ENCODE measurements at regions not wholly inside any gene's neighbourhood (a gene's known extent, or its start where the extent isn't known, plus 50 kb on each side); places are given as distances from the start of the nearest gene placed in this dataset.

DNA sequence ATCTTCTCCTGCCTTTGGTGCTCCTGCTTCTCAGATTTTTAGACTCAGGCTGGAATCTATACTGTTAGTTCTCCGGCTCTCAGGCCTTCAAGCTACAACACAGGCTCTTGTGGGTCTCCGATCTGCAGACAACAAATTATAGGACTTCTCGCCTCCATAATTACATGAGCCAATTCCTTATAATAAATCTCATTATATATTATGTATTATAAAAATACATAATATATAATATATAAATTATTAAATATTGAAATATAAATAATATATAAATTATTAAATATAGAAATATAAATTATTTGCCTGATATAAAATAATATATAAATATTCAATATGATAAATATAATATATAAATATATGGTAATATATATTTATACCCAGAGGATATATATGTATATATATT, 1214.0 kb downstream of the ROBO2 start:
- DNase-seq (ENCODE audit: low read depth), result no peak

DNA sequence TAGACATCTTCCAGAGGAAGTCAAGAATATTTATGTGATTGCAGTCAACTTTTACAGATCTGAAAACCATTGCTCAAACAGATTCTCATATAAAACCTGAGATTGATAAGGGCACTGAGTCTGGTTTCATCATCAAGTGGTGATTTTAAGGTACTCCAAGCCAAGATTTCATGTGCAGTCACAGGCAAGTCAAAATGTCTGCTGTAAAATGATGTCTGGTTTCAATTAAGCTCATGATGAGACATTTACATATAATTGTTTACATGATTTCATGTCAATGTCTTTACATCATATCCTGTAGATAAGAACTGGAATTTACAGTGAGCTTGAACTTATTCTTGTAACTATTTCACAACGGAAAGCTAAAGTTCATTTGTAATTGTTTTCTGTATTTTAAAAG, 1215.5 kb downstream of the ROBO2 start:
- no peak for DNase-seq (ENCODE audit: low read depth)

DNA sequence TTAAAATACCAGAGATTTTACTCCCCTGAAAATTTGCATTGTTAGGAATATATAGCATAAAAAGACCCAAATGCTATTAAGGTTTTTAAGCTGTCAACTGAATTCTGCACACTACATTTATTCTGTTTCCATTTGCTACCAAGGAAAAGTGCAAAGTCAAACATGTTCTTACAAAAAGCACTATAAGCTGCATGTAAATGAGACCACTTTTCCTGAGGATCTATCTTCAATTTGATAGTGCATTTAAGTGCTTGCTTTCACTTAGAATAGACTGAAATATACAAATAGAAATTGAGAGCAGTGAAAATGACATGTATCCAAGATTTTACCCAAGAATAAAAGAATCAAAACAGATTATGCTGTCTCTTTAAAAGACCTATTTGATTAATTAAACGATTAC, 1216.2 kb downstream of the ROBO2 start:
- no peak for DNase-seq (ENCODE audit: low read depth)

DNA sequence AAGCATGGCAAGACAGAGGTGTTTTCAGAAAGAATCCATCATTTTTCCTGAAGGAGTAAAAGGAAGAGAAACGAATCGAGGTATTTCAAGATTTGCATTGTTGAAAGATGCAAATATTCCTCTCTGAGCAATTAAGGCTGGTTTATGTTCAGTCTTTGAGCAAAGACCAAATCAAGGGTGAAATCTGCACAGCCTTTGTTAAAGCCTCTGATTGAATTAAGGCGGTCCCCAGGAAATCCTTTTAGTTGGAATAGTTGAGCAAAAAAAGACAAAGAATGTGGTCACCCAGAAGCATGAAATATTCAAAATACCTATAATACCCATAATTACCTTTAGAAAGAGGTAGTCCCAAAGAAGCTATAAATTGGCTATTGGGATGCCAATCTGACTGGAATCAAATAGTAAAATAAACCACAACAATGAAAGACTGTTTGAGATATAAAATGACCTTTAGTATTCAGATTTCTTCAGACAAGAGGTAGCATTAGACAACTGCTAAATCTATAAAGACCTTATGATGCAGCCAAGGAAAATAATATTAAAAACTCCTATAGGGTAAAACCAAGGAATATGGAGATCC, 1218.1 kb downstream of the ROBO2 start:
- DNase-seq (ENCODE audit: low read depth), result no peak

DNA sequence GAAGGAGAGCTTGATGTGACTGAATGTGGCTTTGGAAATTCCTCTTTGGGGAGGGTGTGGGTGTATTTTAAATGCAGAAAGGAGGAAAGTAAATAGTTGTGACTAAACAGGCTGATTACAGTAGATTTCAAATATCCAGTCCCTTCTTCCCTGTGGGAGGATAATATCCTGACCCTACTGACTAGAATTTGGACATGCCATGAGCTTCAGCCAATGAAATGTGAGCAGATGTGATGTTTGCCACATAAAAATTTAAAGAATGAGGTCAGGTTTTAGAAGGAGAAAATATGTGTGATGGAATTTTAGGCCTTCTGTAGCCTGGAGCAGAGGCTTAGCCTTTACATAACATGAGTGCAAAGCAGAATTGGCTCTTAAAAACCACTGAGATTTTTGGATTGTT, 1218.9 kb downstream of the ROBO2 start:
- peak; percentile 47 for DNase-seq (ENCODE audit: low read depth)

DNA sequence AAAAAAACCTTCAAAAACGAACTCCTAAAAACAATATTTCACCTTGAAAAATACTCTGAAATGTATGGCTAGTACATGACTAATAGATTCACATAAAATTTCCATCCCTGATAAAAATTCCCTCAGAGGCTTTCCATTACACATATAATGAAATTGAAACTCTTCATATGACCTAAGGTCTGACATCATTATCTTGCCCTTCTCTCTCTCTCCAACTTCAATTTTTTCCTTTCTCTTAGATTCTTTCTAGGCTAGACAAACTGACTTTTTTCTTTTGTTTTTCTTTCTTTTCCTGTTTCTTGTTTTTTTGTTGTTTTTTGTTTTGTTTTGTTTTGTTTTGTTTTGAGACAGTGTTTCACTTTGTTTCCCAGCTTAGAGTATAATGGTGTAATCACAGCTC, 1220.5 kb downstream of the ROBO2 start:
- DNase-seq (ENCODE audit: low read depth), result no peak

DNA sequence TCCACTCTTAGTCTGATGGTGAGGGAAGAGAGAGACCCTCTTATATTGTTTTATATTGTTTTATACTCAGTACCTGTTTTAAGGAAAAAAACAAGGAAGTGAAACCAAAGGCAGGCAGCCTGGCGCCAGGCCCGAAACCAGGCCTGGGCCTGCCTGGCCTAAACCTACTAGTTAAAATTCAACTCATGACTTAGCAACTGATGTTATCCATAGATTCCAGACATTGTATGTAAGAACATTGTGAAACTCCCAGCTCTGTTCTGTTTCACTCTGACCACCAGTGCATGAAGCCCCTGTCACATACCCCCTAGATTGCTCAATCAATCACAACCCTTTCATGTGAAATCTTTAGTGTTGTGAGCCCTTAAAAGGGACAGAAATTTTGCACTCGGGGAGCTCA, 1226.7 kb downstream of the ROBO2 start:
- peak; percentile 89 for DNase-seq (ENCODE audit: low read depth)

DNA sequence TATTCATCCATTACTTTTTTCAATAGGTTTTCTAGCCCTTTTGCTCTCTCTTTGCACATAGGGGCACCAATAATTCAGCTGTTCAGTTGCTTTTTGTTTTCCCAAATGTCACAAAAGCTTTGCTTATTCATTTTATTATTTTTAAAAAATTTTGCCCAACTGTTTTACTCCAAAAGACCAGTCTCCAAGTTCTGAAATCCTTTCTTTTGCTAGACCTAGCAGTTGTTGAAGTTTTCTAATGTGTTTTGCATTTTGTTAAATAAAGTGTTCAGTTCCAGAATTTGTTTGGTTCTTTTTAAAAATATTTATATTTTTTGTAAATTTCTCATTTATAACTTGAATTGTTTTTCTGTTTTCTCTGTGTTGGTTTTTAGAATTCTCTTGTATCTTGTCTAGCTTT, 1227.3 kb downstream of the ROBO2 start:
- DNase-seq (ENCODE audit: low read depth), result no peak

DNA sequence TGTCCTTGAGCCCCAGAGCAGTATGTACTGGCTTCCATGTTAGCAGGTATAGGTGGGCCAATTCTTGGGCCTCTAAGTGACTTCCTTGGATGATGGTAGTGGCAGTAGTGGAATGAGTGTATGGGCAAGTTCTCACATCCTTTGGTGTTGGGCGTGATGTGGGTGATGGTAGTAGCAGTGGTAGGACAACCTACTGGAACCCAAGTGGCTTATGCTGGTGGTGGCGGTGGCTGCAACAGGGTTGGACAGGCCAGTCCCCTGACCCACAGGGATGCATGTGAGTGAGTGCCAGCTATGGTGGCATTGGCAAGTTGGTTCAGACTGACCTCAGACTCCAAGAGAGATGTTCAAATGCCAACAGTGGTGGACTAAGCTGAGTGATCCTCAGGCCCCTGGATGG, 1228.2 kb downstream of the ROBO2 start:
- DNase-seq (ENCODE audit: low read depth), result no peak

DNA sequence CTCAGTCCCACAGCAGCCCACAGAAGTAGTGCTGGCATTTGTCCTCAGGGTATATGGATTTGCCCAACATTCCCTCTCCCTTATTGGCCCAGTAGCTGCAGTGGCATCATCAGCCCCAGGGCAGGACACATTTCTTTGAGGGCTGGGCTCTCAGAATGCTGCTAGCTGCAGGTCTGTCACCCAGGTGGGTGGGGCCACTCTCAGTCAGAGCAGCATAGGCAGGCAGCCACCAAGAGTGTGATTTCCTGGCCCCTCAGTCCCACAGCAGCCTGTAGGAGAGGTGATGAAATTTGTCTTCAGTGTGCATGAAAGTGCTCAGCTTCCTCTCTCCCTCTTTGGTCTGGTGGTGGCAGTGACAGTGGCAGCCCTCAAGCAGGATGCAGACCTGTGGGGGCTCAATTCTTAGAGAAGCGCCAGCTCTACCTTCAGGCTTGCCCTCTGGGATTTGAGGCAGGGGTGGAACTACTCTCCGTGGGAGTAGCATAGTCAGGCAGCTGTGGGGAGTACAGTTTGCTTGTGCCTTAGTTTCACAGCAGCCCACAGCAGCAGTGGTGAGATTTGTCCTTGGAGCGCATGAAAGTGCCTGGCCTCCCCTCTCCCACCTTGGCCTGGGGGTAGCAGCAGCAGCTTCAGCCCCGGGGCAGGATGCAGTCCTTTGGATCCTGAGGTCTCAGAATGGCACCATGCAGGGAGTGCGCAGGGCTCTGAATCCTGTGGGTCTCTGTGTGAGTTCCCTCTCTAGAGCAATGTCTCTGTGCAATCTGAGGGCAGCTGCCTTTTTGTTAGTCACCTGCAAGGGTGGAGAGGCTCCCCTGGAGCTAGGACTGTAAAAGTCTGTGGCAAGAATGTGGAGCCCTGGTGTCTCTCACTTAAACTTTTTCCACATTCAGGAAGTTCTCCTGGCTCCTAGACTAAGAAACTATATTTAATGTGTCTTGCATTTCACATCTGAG, 1229.1 kb downstream of the ROBO2 start:
- peak; percentile 15 for DNase-seq (ENCODE audit: low read depth)

DNA sequence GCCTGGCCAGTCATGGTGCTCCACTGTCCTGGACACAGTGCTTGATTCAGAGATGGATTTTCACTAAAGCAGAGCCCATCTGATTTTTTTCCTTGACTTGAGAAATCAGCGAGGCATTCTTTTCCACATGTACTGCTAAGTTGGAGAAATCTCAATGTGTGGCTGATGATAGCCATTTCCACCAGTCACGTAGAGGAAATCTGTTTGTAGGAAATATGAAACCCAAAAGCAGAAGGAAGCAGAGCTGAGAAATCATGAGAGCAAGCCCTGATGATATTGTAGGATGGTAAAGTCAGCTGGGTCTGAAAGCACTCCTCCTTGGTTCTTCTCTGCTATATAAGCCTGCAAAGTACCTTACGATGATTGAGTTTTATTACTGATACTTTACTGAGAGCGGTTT, 1233.4 kb downstream of the ROBO2 start:
- DNase-seq (ENCODE audit: low read depth), result no peak

DNA sequence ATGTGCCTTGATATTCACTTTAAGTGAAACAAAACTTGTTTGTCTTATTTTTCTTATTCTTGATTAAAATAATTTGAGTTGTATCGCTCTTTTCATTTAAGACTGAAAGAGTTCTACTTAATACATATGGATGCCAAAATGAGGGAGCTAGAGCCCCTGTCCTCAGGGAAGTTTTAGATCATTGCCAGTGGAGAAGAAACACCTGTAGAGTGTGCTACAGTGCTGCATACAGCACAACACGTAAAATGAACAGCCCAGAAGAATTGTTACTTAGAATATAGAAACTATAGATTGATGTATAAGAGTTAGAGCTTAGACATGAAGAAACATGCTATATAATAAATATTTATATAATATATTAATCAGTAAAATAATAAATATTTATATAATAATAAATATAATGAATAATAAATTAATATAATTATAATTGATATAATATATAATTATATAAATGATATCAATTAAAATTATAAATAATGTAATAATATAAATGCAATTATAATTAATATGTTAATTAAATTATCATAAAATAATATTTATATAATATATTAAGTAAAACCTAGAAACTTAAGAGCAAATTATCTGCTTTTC, 1234.7 kb downstream of the ROBO2 start:
- DNase-seq (ENCODE audit: low read depth), result no peak

DNA sequence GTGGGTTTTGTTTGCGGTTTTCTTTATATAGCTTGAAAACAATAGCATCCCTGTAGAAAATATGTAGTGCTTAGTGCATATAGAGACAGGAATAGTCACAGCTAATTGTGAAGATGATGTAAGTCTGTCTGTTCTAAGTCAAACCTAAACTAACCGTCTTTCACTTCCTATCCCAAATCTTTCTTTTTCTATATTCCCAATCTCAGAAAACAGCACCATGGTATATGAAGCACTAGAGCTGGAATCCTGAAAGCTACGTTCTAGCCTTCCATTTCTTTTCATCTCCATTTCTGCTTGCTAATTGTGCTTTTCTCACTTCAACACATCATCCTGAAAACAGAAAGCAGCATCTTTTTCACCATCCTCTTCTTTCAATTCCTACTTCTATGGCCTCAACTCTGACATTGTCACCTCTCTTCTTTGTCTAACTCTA, 1235.5 kb downstream of the ROBO2 start:
- DNase-seq (ENCODE audit: low read depth), result no peak

DNA sequence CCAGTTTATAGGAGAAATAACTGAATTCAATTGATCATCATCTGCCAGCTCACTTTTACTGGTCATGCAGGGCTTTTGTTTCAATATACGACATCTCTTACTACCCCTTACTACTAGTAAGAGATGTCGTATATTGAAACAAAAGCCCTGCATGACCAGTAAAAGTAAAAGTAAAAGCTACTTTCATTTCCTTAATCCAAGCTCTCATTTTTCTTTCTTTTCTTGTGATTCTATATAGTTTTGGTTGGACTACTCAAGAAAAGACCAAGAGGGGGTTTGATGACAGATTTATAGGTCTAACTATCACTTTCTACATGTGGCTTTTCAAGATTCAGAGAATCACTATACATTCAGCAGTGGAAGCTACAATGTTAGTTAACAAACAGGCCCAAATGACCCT, 1237.3 kb downstream of the ROBO2 start:
- DNase-seq (ENCODE audit: low read depth), result no peak

DNA sequence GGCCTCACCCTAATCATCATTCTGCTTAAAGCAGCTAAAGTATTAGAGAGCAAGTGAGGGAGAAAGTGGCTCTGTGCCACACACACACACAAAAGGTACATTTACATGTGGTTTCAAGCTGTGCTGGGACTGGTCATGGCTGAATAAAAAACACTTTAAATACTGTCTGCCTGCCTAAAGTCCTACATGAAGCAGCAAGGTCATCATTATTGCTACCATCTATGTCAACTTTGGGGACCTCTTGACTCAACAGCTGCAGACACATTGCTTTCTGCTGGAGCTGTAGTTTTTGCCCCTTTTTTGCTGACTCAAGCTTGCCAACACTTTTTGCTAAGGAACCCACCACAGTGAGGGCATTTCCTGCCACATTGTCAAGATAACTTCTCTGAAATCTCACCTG, 1237.9 kb downstream of the ROBO2 start:
- peak; percentile 37 for DNase-seq (ENCODE audit: low read depth)

DNA sequence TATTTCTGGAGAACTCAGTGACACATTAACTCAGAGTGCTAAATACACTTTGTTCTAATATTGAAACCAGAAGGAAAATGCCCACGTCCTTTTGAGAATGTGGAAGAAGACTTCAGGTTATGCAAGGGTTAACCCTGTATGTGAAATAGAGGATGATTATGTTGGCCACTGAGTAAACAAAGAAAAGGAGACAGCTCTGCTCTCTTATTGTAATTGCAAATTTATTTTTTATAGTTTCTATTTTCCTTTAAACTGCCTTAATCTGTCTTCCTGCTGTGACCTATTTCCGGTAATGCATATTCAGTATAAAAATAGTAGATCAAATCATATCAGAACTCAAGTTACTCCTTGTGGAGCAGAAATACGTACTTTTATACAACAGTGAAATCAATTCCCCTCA, 1239.2 kb downstream of the ROBO2 start:
- DNase-seq (ENCODE audit: low read depth), result no peak

DNA sequence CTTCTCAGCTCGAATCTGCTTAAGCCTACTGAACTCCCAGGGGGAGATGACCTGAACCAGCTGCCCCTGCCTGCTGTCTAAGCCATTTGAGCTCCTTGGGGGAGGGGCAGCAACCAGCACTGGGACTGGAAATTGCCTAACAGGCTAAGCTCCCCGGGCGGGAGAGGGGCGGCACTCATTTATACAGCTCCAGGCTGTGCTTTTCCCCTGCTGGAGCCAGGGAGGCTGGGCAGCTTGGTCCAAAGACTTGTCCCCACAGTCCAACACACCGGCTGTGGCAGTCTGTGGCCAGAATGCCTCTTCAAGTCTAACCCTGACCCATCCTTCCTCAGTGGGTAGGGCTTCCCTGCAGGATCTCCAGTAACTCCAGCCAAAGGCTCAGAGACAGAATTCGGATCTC, 1241.5 kb downstream of the ROBO2 start:
- DNase-seq (ENCODE audit: low read depth), result no peak

DNA sequence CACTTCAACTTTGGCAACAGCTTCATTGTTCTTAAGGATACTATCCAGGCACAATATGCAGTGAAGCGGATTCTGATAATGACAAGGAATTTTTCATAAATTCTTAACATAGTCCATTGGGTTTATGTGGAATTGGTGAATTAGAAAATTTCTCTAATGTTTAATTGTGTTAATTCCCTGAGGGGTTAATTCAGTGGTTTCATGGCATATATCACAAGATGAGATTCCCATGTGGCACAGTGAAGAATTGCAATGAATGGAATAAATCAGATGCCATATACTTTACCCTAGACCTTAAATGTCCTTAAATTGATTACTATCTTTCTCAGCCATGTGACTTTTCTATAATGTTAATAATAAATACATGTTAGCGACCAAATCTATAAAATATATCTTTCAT, 1244.1 kb downstream of the ROBO2 start:
- no peak for DNase-seq (ENCODE audit: low read depth)

DNA sequence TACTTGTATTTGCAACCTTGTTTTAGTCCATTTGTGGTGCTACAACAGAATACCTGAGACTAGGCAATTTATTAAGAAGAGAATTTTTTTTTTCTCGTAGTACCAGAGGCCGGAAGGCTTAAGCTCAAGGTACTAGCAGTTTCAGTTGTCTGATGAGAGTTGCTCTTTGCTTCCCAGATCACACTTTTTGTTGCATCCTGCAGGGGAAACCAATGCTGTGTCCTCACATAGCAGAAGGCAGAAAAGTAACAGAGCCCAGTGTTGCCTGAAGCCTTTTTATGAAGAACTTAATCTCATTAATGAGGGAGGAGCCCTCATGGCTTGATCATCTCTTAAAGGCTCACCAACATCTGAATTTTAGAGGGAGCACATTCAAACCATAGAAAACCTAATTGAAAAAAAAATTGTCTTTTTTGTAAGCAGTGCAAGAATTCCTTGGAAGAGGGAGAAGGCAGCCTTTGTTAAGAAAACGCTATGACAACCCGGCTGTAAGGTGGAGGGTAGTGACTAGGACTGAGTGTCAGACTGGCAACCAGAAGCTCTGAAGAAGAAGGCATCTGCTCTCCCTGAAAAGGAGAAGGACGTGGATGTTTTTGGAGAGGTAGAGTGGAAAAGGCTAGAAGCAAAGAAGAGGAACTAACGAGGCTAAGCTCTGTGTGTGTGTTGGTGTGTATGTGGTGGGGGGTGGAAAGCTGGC, 1245.3 kb downstream of the ROBO2 start:
- no peak for DNase-seq (ENCODE audit: low read depth)

DNA sequence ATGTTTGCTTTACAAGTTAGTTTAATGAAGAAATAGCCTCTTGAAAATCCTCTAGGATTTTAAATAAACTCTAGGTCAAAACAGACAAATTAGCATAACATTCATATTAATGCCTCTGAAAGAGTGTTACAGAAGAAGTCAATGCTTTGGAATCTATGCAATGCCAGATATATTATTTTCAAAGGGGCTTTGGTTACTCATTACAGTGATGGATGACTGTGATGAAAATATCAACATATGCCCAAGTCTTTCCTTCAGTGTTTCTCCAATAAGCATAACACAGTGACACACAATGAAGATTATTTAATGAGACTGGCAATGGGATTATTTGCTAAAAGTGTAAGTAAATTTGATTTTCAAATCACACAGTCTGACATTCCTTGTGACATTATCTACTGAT, 1247.2 kb downstream of the ROBO2 start:
- DNase-seq (ENCODE audit: low read depth), result peak; percentile 47

DNA sequence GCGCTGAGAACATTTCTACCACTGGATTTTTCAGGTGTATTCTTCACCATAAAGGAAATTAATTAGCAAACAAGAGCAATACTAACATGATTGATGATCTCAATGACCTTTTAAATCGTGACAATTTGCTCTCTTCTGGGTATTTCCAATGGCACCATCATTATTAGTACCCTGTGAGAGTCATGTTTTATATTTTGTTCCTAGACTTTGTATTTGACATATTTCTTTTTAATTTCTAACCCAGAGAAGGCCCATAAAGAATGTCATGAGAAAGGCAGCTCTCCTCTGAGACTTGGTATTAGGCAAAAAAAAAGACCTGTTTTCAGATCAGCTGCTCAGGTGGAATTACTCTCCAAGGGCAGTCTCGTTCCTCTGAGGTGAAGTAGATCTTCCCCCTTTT, 1253.4 kb downstream of the ROBO2 start:
- DNase-seq (ENCODE audit: low read depth), result no peak

DNA sequence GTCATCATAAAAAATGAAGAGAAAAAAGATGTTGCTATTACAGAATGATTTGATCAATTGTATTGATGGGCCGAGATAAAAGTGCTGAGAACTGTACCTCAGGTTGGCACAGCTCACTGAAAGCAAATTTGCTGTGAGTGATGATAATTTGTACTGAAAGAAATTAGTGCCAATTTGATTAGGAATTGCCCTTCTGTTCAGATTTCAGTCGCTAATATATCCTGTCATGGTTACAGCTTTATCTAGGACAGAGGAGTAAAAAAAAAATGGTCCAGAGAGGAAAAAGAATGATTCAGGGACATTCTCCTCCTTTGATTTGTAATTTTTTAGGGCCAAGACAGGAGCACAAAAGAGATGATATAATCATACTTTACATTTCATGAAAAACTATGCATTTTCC, 1264.2 kb downstream of the ROBO2 start:
- no peak for DNase-seq (ENCODE audit: low read depth)

DNA sequence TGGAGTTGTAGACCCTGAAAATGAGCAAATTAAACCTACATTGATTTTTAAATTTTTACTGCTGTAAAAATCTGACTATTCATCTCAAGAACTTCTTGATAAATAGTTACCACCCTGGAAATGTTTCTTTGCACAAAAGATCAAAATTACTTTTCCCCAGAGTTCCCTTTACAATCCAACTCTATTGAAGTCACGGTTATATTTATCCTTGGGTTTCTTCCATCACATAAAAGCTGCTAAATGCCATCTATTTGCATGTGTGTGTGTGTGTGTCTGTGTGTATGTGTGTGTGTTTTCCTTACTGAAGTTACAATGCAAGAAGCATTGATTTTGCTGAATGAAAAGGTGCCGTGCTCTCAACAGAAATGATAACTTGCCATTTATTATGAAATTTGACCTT, 1273.0 kb downstream of the ROBO2 start:
- DNase-seq (ENCODE audit: low read depth), result no peak
